Astrocyte (in vitro differentiated cells and primary cell): ENCODE measurements at regions not wholly inside any gene's neighbourhood (a gene's known extent, or its start where the extent isn't known, plus 50 kb on each side); places are given as distances from the start of the nearest gene placed in this dataset.

Experiments used
- EZH2 ChIP-seq: IDR thresholded peaks from 2 replicates; pipeline ENCODE4 v1.6.1; 2012; ENCODE audit warnings: mild to moderate bottlenecking, low read length, inconsistent platforms; ENCODE audit not compliant: insufficient read depth
- TF ChIP-seq, protein P1 (sequence below): IDR thresholded peaks from 2 replicates; pipeline ENCODE4 v1.5.1; 2011; ENCODE audit warnings: low read depth, mild to moderate bottlenecking, inconsistent platforms, low read length, moderate library complexity; ENCODE audit not compliant: insufficient read depth

GRCh38 chr6:48917233-48917632, 545.8 kb downstream of the MMUT start:
- TF ChIP-seq, protein P1, sequence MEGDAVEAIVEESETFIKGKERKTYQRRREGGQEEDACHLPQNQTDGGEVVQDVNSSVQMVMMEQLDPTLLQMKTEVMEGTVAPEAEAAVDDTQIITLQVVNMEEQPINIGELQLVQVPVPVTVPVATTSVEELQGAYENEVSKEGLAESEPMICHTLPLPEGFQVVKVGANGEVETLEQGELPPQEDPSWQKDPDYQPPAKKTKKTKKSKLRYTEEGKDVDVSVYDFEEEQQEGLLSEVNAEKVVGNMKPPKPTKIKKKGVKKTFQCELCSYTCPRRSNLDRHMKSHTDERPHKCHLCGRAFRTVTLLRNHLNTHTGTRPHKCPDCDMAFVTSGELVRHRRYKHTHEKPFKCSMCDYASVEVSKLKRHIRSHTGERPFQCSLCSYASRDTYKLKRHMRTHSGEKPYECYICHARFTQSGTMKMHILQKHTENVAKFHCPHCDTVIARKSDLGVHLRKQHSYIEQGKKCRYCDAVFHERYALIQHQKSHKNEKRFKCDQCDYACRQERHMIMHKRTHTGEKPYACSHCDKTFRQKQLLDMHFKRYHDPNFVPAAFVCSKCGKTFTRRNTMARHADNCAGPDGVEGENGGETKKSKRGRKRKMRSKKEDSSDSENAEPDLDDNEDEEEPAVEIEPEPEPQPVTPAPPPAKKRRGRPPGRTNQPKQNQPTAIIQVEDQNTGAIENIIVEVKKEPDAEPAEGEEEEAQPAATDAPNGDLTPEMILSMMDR: no peak
- TF ChIP-seq EZH2: no peak
